ENCODE measurements at regions not wholly inside any gene's neighbourhood (a gene's known extent, or its start where the extent isn't known, plus 50 kb on each side); places are given as distances from the start of the nearest gene placed in this dataset.

DNA sequence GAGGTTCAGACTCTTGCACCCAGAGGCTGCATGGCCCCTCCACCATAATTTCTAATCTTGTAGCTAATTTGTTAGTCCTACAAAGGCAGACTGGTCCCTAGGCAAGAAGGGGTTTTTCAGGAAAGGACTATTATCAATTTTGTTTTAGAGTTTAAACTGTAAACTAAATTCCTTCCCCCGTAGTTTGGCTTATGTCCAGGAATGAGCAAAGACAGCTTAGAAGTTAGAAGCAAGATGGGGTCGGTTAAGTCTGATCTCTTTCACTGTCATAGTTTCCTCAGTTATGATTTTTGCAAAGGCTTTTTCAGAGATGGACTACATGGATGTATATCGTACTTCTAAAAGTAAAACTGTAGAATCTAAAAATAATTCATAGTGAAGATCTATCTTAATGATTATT lies 258.1 kb upstream of the IL1RAPL1 start:
- H4K20me1 ChIP-seq (ENCODE audit: insufficient read depth, low read length): no peaks in the 10 kb centered on the region
- TF ChIP-seq ZNF577 (CRISPR knock-in tag; IDR thresholded peaks at IDR 0.05; ENCODE audit: borderline replicate concordance, low read depth) (no peak), MIER2 (CRISPR knock-in tag; IDR thresholded peaks at IDR 0.05) (no peak), PRDM4 (CRISPR knock-in tag; IDR thresholded peaks at IDR 0.05; ENCODE audit: borderline replicate concordance) (no peak), ATF6 (CRISPR knock-in tag; conservative IDR thresholded peaks at IDR 0.05) (no peak), ZC3H13 (CRISPR knock-in tag; IDR thresholded peaks at IDR 0.05) (no peak)
- BruUV-seq (replicated peaks): no TSS peak
- ATAC-seq (no peak), FAIRE-seq (no peak), DNase-seq (ENCODE audit: low spot score) (no peak)
- WGBS (ENCODE audit: low lambda C conversion rate): 0% methylated on average over 3 of the region's 3 CpGs
- H3K9me3 ChIP-seq (ENCODE audit: low read length): no peaks in the 10 kb centered on the region
- no peak overlapping the region for H2AFZ ChIP-seq (ENCODE audit: low read length)
- no peaks in the 10 kb centered on the region for H3K36me3 ChIP-seq (replicated peaks in 1 of 2; ENCODE audit: control insufficient read depth in 1 of 2, insufficient read depth in 2 of 2, low read length in 2 of 2)
- H3K27me3 ChIP-seq (ENCODE audit: control insufficient read depth in 1 of 2, insufficient read depth in 2 of 2, low read length in 2 of 2): no peaks in the 10 kb centered on the region
- no peaks in the 10 kb centered on the region for H3K4me1 ChIP-seq (ENCODE audit: insufficient read depth, low read length)
- POLR2A ChIA-PET: no interaction called here
- no peak overlapping the region for H3K27ac ChIP-seq (ENCODE audit: extremely low read length, insufficient read depth, low read length)
- CTCF ChIA-PET (ENCODE audit: low intra/inter-chr PET ratio, low total read pairs): no interaction called here
- intact Hi-C loops (cut with micrococcal nuclease; ENCODE audit: unreplicated experiment) (no loop called here), in situ Hi-C loops (cut with HindIII; ENCODE audit: extremely low pct_ligation_motif_present, low pct_unique_long_range_greater_than_20kb) (no loop called here)
- H3K4me3 ChIP-seq (replicated peaks in 1 of 3; ENCODE audit: insufficient read depth in 1 of 3, low read depth in 2 of 3, low read length in 3 of 3): no peak overlapping the region
- H3K79me2 ChIP-seq (ENCODE audit: insufficient read depth, low read length): no peaks in the 10 kb centered on the region
- H3K9ac ChIP-seq (ENCODE audit: insufficient read depth, low read depth, low read length): no peak overlapping the region
- no peak overlapping the region for H3K4me2 ChIP-seq (ENCODE audit: low read depth, low read length)
